ENCODE measurements at regions not wholly inside any gene's neighbourhood (a gene's known extent, or its start where the extent isn't known, plus 50 kb on each side); places are given as distances from the start of the nearest gene placed in this dataset.
"Not testable (repeated sequence)": the region's sequence is repeated elsewhere in the genome, so short reads cannot be mapped to it uniquely, and the experiment has no call there.

GRCh38 chr16:33994207-33994606 lies 534.8 kb downstream of the TP53TG3F start:
- not testable (repeated sequence) for DNase-seq

DNA sequence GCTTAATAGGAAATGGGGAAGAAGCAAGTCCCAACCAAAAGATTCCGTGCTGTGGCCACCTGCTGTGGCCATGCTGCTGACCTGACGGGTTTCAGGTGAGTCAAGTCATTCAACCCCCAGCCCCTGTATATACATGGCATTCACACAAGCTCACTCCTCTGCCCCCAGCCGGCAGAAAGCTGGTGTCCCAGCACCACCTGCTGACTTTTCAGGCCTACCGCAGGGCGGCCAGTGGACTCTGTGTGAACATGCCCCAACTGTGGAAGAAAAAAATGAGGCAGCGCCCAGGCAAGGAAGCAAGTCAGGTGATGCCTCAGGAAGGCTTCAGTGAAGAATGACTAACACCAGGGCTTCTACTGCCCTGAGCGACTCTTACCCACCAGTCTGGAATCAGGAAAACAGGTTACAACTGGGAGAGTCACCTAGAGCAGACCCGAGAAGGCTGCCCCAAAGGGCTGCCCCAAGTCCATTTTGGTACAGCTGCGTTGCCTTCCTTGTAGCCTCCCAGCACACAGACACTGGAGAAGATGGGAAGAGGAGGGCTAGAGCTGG lies 536.5 kb downstream of the TP53TG3F start:
- peak in 1 of 2 experiments; percentile 5 for DNase-seq

DNA sequence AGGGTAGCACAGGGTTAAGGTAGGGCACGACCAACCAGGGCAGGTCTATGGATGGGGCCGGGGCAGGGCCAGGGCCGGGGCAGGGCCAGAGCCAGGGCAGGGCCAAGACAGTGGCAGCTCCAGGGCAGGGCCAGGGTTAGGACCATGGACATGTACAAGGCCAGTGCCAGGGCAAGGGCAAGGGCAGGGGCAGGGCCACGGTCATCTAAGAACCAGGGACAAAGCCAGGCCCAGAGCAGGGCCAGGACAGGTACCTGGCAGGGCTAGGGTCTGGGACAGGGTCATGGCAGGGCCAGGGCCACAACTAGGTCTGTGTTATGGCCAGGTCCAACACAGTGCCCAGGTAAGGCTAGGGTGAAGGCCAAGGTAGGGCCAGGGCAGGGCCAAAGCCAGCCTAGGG lies 541.8 kb downstream of the TP53TG3F start:
- not testable (repeated sequence) for DNase-seq

- not testable (repeated sequence) for DNase-seq
These were observed 542.5 kb downstream of the TP53TG3F start for GRCh38 chr16:34001961-34002360.

- DNase-seq: not testable (repeated sequence)
These were observed 555.7 kb downstream of the TP53TG3F start for GRCh38 chr16:34014841-34015820.

GRCh38 chr16:34018277-34018676 lies 558.9 kb downstream of the TP53TG3F start:
- DNase-seq: not testable (repeated sequence)

DNA sequence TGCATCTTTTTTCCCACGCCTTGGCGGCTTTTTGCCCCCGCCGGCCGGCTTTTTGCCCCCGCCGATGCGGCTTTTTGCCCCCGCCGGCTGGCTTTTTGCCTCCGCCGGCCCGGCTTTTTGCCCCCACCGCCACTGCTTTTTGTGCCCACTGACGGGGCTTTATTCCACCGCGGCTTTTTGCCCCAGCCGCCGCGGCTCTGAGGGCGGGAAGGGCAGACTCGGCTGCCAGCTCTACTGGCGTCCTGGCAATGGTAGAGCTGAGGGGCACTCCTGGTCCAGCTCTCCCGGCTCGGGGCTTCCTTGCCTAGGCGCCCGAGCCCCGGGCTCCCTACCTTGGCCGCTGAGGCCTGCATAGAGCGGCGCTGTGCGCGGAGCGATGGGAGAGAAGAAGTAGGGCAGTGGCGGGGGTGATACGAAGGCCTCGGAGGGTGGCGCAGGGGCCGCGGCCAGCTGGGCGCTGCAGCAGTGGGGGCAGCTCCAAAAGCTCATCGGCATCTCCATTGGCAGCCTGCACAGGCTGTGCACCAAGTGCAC lies 591.4 kb downstream of the TP53TG3F start:
- DNase-seq: no peak

DNA sequence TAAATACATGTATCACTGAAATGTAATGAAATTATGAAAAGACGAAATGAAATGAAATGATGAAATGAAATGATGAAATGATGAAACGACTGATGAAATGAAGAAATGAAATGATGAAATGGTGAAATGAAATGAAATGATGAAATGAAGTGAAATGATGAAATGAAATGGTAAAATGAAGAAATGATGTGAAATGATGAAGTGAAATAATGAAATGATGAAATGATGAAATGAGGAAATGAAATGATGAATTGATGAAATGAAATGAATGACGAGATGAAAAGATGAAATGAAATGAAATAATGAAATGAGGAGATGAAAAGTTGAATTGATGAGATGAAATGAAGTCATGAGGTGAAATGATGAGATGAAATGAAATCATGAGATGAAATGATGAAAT lies 594.7 kb downstream of the TP53TG3F start:
- DNase-seq: no peak

DNA sequence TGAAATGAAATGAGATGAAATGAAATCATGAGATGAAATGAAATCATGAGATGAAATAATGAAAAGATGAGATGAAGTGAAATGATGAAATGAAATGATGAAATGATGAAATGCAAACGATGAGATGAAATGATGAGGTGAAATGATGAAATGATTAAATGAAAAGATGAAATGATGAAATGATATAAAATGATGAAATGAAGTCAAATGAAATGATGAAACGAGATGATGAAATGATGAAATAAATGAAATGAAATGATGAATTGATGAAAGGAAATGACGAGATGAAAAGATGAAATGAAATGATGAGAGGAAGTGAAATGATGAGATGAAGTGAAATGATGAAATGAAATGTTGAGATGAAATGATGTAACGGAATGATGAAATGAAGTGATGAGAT lies 595.6 kb downstream of the TP53TG3F start:
- no peak for DNase-seq

DNA sequence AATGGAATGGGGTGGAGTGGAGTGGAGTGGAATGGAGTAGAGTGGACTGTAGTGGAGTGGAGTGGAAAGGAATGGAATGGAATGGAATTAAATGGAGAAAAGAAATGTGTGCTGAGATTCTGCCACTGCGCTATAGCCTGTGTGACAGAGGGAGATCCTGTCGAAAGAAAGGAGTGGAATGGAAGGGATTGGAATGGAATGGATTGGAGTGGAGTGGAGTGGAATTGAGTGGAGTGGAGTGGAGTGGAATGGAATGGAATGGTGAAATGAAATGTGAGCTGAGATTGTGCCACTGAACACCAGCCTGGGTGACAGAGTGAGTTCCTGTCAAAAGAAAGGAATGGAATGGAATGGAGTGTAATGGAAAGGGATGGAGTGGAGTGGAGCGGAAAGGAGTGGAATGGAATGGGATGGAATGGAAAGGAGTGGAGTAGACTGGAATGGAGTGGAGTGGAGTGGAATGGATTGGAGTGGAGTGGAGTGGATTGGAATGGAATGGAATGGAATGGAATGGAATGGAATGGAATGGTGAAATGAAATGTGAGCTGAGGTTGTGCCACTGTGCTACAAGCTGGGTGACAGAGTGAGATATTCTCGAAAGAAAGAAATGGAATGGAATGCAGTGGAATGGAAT lies 603.3 kb downstream of the TP53TG3F start:
- not testable (repeated sequence) for DNase-seq

DNA sequence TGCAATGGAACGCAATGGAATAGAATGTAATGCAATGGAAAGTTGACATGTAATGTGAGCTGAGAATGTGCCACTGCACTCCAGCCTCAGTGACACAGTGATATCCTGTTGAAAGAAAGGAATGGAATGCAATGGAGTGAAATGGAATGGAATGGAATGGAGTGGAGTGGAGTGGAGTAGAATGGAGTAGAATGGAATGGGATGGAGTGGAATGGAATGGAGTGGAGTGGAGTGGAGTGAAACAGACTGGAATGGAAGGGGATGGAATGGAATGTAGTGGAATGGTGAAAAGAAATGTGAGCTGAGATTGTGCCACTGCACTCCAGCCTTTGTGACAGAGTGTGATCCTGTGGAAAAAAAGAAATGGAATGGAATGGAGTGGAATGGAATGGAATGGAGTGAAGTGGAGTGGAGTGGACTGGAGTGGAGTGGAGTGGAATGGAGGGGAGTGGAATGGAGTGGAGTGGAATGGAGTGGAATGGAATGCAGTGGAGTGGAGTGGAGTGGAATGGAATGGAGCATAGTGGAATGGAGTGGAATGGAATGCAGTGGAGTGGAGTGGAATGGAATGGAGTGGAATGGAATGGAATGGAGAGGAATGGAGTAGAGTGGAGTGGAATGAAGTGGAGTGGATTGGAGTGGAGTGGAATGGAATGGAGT lies 604.2 kb downstream of the TP53TG3F start:
- DNase-seq: not testable (repeated sequence)

DNA sequence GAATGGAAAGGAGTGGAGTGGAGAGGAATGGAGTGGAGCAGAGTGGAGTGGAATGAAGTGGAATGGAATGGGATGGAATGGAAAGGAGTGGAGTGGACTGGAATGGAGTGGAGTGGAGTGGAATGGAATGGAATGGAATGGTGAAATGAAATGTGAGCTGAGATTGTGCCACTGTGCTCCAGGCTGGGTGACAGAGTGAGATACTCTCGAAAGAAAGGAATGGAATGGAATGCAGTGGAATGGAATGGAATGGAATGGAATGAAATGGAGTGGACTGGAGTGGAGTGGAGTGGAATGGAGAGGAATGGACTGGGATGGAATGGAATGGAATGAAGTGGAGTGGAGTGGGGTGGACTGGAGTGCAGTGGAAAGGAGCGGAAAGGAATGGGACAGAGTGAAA lies 605.2 kb downstream of the TP53TG3F start:
- not testable (repeated sequence) for DNase-seq

DNA sequence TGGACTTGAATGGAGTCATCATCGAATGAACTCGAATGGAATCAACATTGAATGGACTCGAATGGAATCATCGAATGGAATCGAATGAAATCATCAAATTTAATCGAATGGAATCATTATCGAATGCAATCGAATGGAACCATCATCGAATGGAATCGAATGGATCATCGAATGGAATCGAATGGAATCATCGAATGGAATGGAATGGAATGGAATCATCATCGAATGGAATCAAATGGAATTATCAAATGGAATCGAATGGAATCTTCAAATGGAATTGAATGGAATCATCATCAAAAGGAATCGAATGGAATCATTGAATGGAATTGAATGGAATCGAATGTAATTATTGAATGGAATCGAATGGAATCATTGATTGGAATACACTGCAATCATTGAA lies 610.3 kb downstream of the TP53TG3F start:
- DNase-seq: not testable (repeated sequence)

DNA sequence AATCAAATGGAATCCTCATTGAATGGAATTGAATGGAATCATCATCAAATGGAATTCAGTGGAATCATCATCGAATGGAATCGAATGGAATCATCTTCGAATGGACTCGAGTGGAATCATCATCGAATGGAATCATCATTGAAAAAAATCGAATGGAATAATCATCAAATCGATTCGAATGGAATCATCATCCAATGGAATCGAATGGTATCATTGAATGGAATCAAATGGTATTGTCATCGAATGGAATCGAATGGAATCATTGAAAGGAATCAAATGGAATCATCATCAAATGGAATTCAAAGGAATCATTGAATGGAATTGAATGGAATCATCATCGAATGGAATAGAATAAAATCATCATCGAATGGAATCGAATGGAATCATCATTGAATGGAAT lies 619.3 kb downstream of the TP53TG3F start:
- DNase-seq: no peak

DNA sequence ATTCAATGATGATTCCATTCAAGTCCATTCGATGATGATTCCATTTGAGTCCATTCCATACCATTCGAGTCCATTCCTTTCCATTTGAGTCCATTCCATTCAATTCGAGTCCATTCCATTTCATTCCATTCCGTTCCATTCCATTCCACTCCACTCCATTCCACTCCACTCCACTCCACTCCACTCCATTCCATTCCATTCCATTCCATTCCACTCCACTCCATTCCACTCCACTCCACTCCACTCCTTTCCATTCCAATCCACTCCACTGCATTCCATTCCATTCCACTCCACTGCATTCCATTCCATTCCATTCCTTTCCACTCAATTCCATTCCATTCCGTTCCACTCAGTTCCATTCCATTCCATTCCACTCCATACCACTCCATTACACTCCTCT lies 625.6 kb downstream of the TP53TG3F start:
- DNase-seq: not testable (repeated sequence)

GRCh38 chr16:34095006-34095405 lies 635.6 kb downstream of the TP53TG3F start:
- DNase-seq: not testable (repeated sequence)

GRCh38 chr16:34096911-34097310 lies 637.5 kb downstream of the TP53TG3F start:
- DNase-seq: not testable (repeated sequence)

DNA sequence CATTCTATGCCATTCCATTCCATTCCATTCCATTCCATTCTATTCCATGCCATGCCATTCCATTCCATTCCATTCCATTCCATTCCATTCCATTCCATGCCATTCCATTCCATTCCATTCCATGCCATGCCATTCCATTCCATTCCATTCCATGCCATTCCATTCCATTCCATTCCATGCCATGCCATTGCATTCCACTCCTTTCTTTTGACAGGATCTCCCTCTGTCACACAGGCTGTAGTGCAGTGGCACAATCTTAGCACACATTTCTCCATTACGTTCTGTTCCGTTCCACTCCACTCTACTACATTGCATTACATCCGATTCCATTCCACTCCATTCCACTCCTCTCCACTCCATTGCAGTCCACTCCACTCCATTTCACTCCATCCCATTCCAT lies 637.9 kb downstream of the TP53TG3F start:
- DNase-seq: not testable (repeated sequence)

- DNase-seq: not testable (repeated sequence)
These were observed 638.6 kb downstream of the TP53TG3F start for GRCh38 chr16:34098033-34098432.

- DNase-seq: not testable (repeated sequence)
These were observed 639.6 kb downstream of the TP53TG3F start for GRCh38 chr16:34099028-34099427.
